AG09309 (cell line): ENCODE measurements at regions not wholly inside any gene's neighbourhood (a gene's known extent, or its start where the extent isn't known, plus 50 kb on each side); places are given as distances from the start of the nearest gene placed in this dataset.

Experiments used
- DNase-seq: peaks from one replicate; pipeline ENCODE4 v3.0.0-alpha.2; 2010; ENCODE audit warnings: low read depth
- H3K4me3 ChIP-seq: 2 replicates; pipeline ENCODE4 v1.5.1; 2011; ENCODE audit warnings: mild to moderate bottlenecking, low read depth, low read length, moderate library complexity; ENCODE audit not compliant: control insufficient read depth
- CTCF ChIP-seq: IDR thresholded peaks from 2 replicates; pipeline ENCODE4 v1.5.1; 2011; ENCODE audit warnings: mild to moderate bottlenecking, low read depth, low read length, inconsistent platforms; ENCODE audit not compliant: insufficient read depth, control insufficient read depth; ENCODE audit errors: missing control alignments

GRCh38 chr3:95612611-95613010 is 1201.8 kb upstream of the EPHA6 start:
- H3K4me3 ChIP-seq: no peak overlapping the region
- no peak for TF ChIP-seq CTCF
- DNase-seq: no peak

GRCh38 chr3:95613993-95614392 is 1200.4 kb upstream of the EPHA6 start:
- no peak for DNase-seq
- H3K4me3 ChIP-seq: no peak overlapping the region
- no peak for TF ChIP-seq CTCF

- DNase-seq: no peak
- TF ChIP-seq CTCF: no peak
- H3K4me3 ChIP-seq: no peak overlapping the region
Measured at GRCh38 chr3:95615592-95616310, 1198.6 kb upstream of the EPHA6 start.

GRCh38 chr3:95626107-95626506 is 1188.3 kb upstream of the EPHA6 start:
- no peak overlapping the region for H3K4me3 ChIP-seq
- no peak for DNase-seq
- TF ChIP-seq CTCF: no peak

GRCh38 chr3:95627293-95627692 is 1187.1 kb upstream of the EPHA6 start:
- H3K4me3 ChIP-seq: no peak overlapping the region
- no peak for DNase-seq
- no peak for TF ChIP-seq CTCF

GRCh38 chr3:95627697-95628096 is 1186.7 kb upstream of the EPHA6 start:
- H3K4me3 ChIP-seq: no peak overlapping the region
- no peak for TF ChIP-seq CTCF
- DNase-seq: no peak
